Activated naive CD4-positive, alpha-beta T cell treated with anti-CD3 and anti-CD28 coated beads, Interleukin-2, amount 10 ng/mL, durations not matched to agents 7 days and 5 days (primary cell): ENCODE measurements at regions not wholly inside any gene's neighbourhood (a gene's known extent, or its start where the extent isn't known, plus 50 kb on each side); places are given as distances from the start of the nearest gene placed in this dataset.

Experiments used
- CTCF ChIA-PET: fragments of 350-600 bp; sonication (Branson Sonifier 250); formaldehyde crosslinking; loops from one replicate; lab custom pipeline; 2021; ENCODE audit warnings: antibody characterized with exemption; lab: Charles Lee
- DNase-seq: peaks from one replicate; pipeline ENCODE4 v3.0.0-alpha.2; 2020
- H3K27ac Mint-ChIP-seq: one replicate; pipeline ENCODE4 v1.8.0; 2021; ENCODE audit warnings: mild to moderate bottlenecking, moderate library complexity, mixed read lengths
- H3K27me3 Mint-ChIP-seq: one replicate; pipeline ENCODE4 v1.8.0; 2021; ENCODE audit warnings: mild to moderate bottlenecking, mixed read lengths
- H3K36me3 Mint-ChIP-seq: one replicate; pipeline ENCODE4 v1.8.0; 2021; ENCODE audit warnings: mixed read lengths
- H3K4me1 Mint-ChIP-seq: one replicate; pipeline ENCODE4 v1.8.0; 2021; ENCODE audit warnings: mixed read lengths
- H3K4me3 Mint-ChIP-seq: one replicate; pipeline ENCODE4 v1.8.0; 2021; ENCODE audit warnings: mild to moderate bottlenecking, moderate library complexity, mixed read lengths
- H3K9me3 Mint-ChIP-seq: one replicate; pipeline ENCODE4 v1.8.0; 2021; ENCODE audit warnings: mixed read lengths

- DNase-seq, result no peak
- H3K27ac Mint-ChIP-seq, result no peak overlapping the region
Observed at GRCh38 chr18:30489890-30490643, 552.5 kb downstream of the DSC3 start.

GRCh38 chr18:30487962-30488361, 554.6 kb downstream of the DSC3 start:
- Mint-ChIP-seq H3K9me3 (no peaks in the 10 kb centered on the region), H3K4me3 (no peak overlapping the region), H3K4me1 (no peaks in the 10 kb centered on the region), H3K27me3 (no peaks in the 10 kb centered on the region), H3K36me3 (no peaks in the 10 kb centered on the region), H3K27ac (no peak overlapping the region)
- CTCF ChIA-PET, result no interaction called here
- DNase-seq, result no peak

More at GRCh38 chr18:30489890-30490643, 552.5 kb downstream of the DSC3 start:
- CTCF ChIA-PET, result no interaction called here
- no peak overlapping the region for H3K4me3 Mint-ChIP-seq
- no peaks in the 10 kb centered on the region for H3K27me3 Mint-ChIP-seq
- H3K9me3 Mint-ChIP-seq, result no peaks in the 10 kb centered on the region
- H3K36me3 Mint-ChIP-seq, result no peaks in the 10 kb centered on the region
- H3K4me1 Mint-ChIP-seq, result no peaks in the 10 kb centered on the region

GRCh38 chr18:30486856-30487255, 555.7 kb downstream of the DSC3 start:
- H3K4me3 Mint-ChIP-seq, result no peak overlapping the region
- CTCF ChIA-PET, result no interaction called here
- no peaks in the 10 kb centered on the region for H3K9me3 Mint-ChIP-seq
- no peak overlapping the region for H3K27ac Mint-ChIP-seq
- no peaks in the 10 kb centered on the region for H3K27me3 Mint-ChIP-seq
- no peaks in the 10 kb centered on the region for H3K4me1 Mint-ChIP-seq
- no peak for DNase-seq
- H3K36me3 Mint-ChIP-seq, result no peaks in the 10 kb centered on the region

- no peak overlapping the region for H3K4me3 Mint-ChIP-seq
- H3K27me3 Mint-ChIP-seq, result no peaks in the 10 kb centered on the region
- H3K36me3 Mint-ChIP-seq, result no peaks in the 10 kb centered on the region
- no peak for DNase-seq
- H3K4me1 Mint-ChIP-seq, result no peaks in the 10 kb centered on the region
- peaks cover 4% of the 10 kb centered on the region for H3K9me3 Mint-ChIP-seq
- CTCF ChIA-PET, result no interaction called here
- no peak overlapping the region for H3K27ac Mint-ChIP-seq
Observed at GRCh38 chr18:30485078-30485477, 557.5 kb downstream of the DSC3 start.

- no peak for DNase-seq
- H3K27ac Mint-ChIP-seq, result no peak overlapping the region
- no peaks in the 10 kb centered on the region for H3K4me1 Mint-ChIP-seq
- H3K4me3 Mint-ChIP-seq, result no peak overlapping the region
- no peaks in the 10 kb centered on the region for H3K27me3 Mint-ChIP-seq
- H3K36me3 Mint-ChIP-seq, result no peaks in the 10 kb centered on the region
- CTCF ChIA-PET, result no interaction called here
- H3K9me3 Mint-ChIP-seq, result peaks cover 6% of the 10 kb centered on the region
Observed at GRCh38 chr18:30481871-30482270, 560.7 kb downstream of the DSC3 start.

GRCh38 chr18:30469091-30469490, 573.5 kb downstream of the DSC3 start:
- Mint-ChIP-seq H3K4me3 (no peak overlapping the region), H3K27me3 (no peaks in the 10 kb centered on the region), H3K4me1 (no peaks in the 10 kb centered on the region), H3K36me3 (no peaks in the 10 kb centered on the region), H3K27ac (no peak overlapping the region), H3K9me3 (peaks cover 6% of the 10 kb centered on the region)
- DNase-seq, result no peak
- CTCF ChIA-PET, result no interaction called here

- Mint-ChIP-seq H3K4me3 (no peak overlapping the region), H3K27ac (no peak overlapping the region), H3K36me3 (no peaks in the 10 kb centered on the region), H3K4me1 (no peaks in the 10 kb centered on the region), H3K9me3 (peaks cover 5% of the 10 kb centered on the region), H3K27me3 (no peaks in the 10 kb centered on the region)
- CTCF ChIA-PET, result no interaction called here
- DNase-seq, result no peak
Observed at GRCh38 chr18:30465096-30465495, 577.4 kb downstream of the DSC3 start.

- Mint-ChIP-seq H3K27me3 (no peaks in the 10 kb centered on the region), H3K36me3 (no peaks in the 10 kb centered on the region), H3K4me3 (no peak overlapping the region), H3K27ac (no peak overlapping the region), H3K4me1 (no peaks in the 10 kb centered on the region), H3K9me3 (peaks cover 12% of the 10 kb centered on the region)
- no peak for DNase-seq
- CTCF ChIA-PET, result no interaction called here
Observed at GRCh38 chr18:30457156-30457555, 585.4 kb downstream of the DSC3 start.

GRCh38 chr18:30455741-30456140, 586.8 kb downstream of the DSC3 start:
- Mint-ChIP-seq H3K27me3 (no peaks in the 10 kb centered on the region), H3K9me3 (peaks cover 15% of the 10 kb centered on the region), H3K36me3 (no peaks in the 10 kb centered on the region), H3K27ac (no peak overlapping the region), H3K4me3 (no peak overlapping the region), H3K4me1 (no peaks in the 10 kb centered on the region)
- DNase-seq, result no peak
- CTCF ChIA-PET, result no interaction called here

GRCh38 chr18:30454920-30455319, 587.6 kb downstream of the DSC3 start:
- H3K4me1 Mint-ChIP-seq, result no peaks in the 10 kb centered on the region
- CTCF ChIA-PET, result no interaction called here
- H3K27me3 Mint-ChIP-seq, result no peaks in the 10 kb centered on the region
- no peaks in the 10 kb centered on the region for H3K36me3 Mint-ChIP-seq
- DNase-seq, result no peak
- H3K9me3 Mint-ChIP-seq, result peaks cover 15% of the 10 kb centered on the region
- no peak overlapping the region for H3K27ac Mint-ChIP-seq
- no peak overlapping the region for H3K4me3 Mint-ChIP-seq

- Mint-ChIP-seq H3K36me3 (no peaks in the 10 kb centered on the region), H3K27me3 (no peaks in the 10 kb centered on the region), H3K4me1 (no peaks in the 10 kb centered on the region), H3K4me3 (no peak overlapping the region), H3K9me3 (peaks cover 12% of the 10 kb centered on the region), H3K27ac (no peak overlapping the region)
- CTCF ChIA-PET, result no interaction called here
- DNase-seq, result no peak
Observed at GRCh38 chr18:30451981-30452380, 590.6 kb downstream of the DSC3 start.

GRCh38 chr18:30450927-30451326, 591.6 kb downstream of the DSC3 start:
- H3K4me3 Mint-ChIP-seq, result no peak overlapping the region
- no peak overlapping the region for H3K27ac Mint-ChIP-seq
- DNase-seq, result no peak
- H3K4me1 Mint-ChIP-seq, result no peaks in the 10 kb centered on the region
- H3K9me3 Mint-ChIP-seq, result peaks cover 12% of the 10 kb centered on the region
- H3K27me3 Mint-ChIP-seq, result no peaks in the 10 kb centered on the region
- CTCF ChIA-PET, result no interaction called here
- H3K36me3 Mint-ChIP-seq, result no peaks in the 10 kb centered on the region

- Mint-ChIP-seq H3K36me3 (no peaks in the 10 kb centered on the region), H3K27ac (no peak overlapping the region), H3K4me3 (no peak overlapping the region), H3K4me1 (no peaks in the 10 kb centered on the region), H3K27me3 (no peaks in the 10 kb centered on the region), H3K9me3 (peaks cover 11% of the 10 kb centered on the region)
- CTCF ChIA-PET, result no interaction called here
- DNase-seq, result no peak
Observed at GRCh38 chr18:30446605-30447004, 595.9 kb downstream of the DSC3 start.

GRCh38 chr18:30444544-30444943, 598.0 kb downstream of the DSC3 start:
- H3K4me1 Mint-ChIP-seq, result no peaks in the 10 kb centered on the region

GRCh38 chr18:30440351-30440750, 602.2 kb downstream of the DSC3 start:
- Mint-ChIP-seq H3K36me3 (no peaks in the 10 kb centered on the region), H3K9me3 (peaks cover 27% of the 10 kb centered on the region), H3K27ac (no peak overlapping the region), H3K4me3 (no peak overlapping the region), H3K4me1 (no peaks in the 10 kb centered on the region), H3K27me3 (no peaks in the 10 kb centered on the region)
- CTCF ChIA-PET, result interaction anchor here (0.6 kb wide), 1 partner anchor 365 kb away, joined by 3 read pairs; no protein-coding TSS in a partner anchor
- no peak for DNase-seq

More at GRCh38 chr18:30444544-30444943, 598.0 kb downstream of the DSC3 start:
- no peak for DNase-seq
- no peak overlapping the region for H3K4me3 Mint-ChIP-seq
- H3K27ac Mint-ChIP-seq, result no peak overlapping the region
- no peaks in the 10 kb centered on the region for H3K36me3 Mint-ChIP-seq
- H3K27me3 Mint-ChIP-seq, result no peaks in the 10 kb centered on the region
- H3K9me3 Mint-ChIP-seq, result peaks cover 16% of the 10 kb centered on the region
- CTCF ChIA-PET, result no interaction called here
